ENCODE measurements at regions not wholly inside any gene's neighbourhood (a gene's known extent, or its start where the extent isn't known, plus 50 kb on each side); places are given as distances from the start of the nearest gene placed in this dataset.

- Mint-ChIP-seq H3K4me3 (peak overlapping the region in 1 of 3 experiments; percentile 17), H3K36me3 (ENCODE audit: low read depth) (no peaks in the 10 kb centered on the region)
- TF ChIP-seq, protein P1, sequence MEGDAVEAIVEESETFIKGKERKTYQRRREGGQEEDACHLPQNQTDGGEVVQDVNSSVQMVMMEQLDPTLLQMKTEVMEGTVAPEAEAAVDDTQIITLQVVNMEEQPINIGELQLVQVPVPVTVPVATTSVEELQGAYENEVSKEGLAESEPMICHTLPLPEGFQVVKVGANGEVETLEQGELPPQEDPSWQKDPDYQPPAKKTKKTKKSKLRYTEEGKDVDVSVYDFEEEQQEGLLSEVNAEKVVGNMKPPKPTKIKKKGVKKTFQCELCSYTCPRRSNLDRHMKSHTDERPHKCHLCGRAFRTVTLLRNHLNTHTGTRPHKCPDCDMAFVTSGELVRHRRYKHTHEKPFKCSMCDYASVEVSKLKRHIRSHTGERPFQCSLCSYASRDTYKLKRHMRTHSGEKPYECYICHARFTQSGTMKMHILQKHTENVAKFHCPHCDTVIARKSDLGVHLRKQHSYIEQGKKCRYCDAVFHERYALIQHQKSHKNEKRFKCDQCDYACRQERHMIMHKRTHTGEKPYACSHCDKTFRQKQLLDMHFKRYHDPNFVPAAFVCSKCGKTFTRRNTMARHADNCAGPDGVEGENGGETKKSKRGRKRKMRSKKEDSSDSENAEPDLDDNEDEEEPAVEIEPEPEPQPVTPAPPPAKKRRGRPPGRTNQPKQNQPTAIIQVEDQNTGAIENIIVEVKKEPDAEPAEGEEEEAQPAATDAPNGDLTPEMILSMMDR (IDR thresholded peaks at IDR 0.05; ENCODE audit: unreplicated experiment in 3 of 3) = no peak
These were observed 638.0 kb upstream of the ZEB2 start for GRCh38 chr2:145157741-145158591.

GRCh38 chr2:145157036-145157675 is 637.2 kb upstream of the ZEB2 start:
- TF ChIP-seq, protein P1 (IDR thresholded peaks at IDR 0.05; ENCODE audit: unreplicated experiment in 3 of 3) = no peak
- Mint-ChIP-seq H3K4me3 (no peak overlapping the region), H3K9me3 (peaks cover 7% of the 10 kb centered on the region)

More at GRCh38 chr2:145157741-145158591, 638.0 kb upstream of the ZEB2 start:
- H3K9me3 Mint-ChIP-seq = peaks cover 5% of the 10 kb centered on the region
- H3K27me3 Mint-ChIP-seq (ENCODE audit: low read depth) = no peaks in the 10 kb centered on the region
- peak overlapping the region; percentile 92 to 96 (median 94) for H3K27ac Mint-ChIP-seq
- peaks cover 29% of the 10 kb centered on the region for H3K4me1 Mint-ChIP-seq

DNA sequence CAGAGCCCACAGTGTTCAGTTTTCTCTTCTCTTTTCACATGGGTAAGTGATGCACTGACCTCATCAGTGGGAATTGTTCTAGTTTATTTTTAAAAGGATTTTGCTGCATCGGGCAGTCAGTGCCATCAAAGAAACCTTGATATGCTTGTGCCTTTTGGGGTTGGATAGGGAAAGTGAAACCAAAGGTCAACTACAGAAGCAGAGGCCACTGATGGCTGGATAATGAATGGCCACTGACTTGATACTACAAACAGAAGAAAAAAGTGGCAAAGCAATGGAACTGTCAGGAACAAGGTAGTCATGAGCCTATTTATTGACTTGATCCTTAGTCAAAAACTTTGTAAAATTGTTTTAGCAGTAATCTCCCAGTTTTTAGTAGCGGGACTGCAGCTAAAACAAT is 636.3 kb upstream of the ZEB2 start:
- Mint-ChIP-seq H3K36me3 (ENCODE audit: low read depth) (no peaks in the 10 kb centered on the region), H3K27ac (no peak overlapping the region), H3K27me3 (ENCODE audit: low read depth) (no peaks in the 10 kb centered on the region)

More at GRCh38 chr2:145157036-145157675, 637.2 kb upstream of the ZEB2 start:
- Mint-ChIP-seq H3K27ac (peak overlapping the region; percentile 92 to 96 (median 94)), H3K27me3 (ENCODE audit: low read depth) (no peaks in the 10 kb centered on the region), H3K4me1 (peaks cover 29% of the 10 kb centered on the region), H3K36me3 (ENCODE audit: low read depth) (no peaks in the 10 kb centered on the region)

GRCh38 chr2:145155196-145155595 is 635.3 kb upstream of the ZEB2 start:
- no peak overlapping the region for H3K4me3 Mint-ChIP-seq
- no peaks in the 10 kb centered on the region for H3K36me3 Mint-ChIP-seq (ENCODE audit: low read depth)
- no peaks in the 10 kb centered on the region for H3K27me3 Mint-ChIP-seq (ENCODE audit: low read depth)
- TF ChIP-seq, protein P1 (IDR thresholded peaks at IDR 0.05; ENCODE audit: unreplicated experiment in 3 of 3) = no peak
- peaks cover 29% of the 10 kb centered on the region for H3K4me1 Mint-ChIP-seq
- peaks cover 11% of the 10 kb centered on the region for H3K9me3 Mint-ChIP-seq
- no peak overlapping the region for H3K27ac Mint-ChIP-seq

More for the DNA sequence above, 636.3 kb upstream of the ZEB2 start:
- H3K9me3 Mint-ChIP-seq = peaks cover 10% of the 10 kb centered on the region
- no peak overlapping the region for H3K4me3 Mint-ChIP-seq
- TF ChIP-seq, protein P1 (IDR thresholded peaks at IDR 0.05; ENCODE audit: unreplicated experiment in 3 of 3) = no peak
- peaks cover 29% of the 10 kb centered on the region for H3K4me1 Mint-ChIP-seq

DNA sequence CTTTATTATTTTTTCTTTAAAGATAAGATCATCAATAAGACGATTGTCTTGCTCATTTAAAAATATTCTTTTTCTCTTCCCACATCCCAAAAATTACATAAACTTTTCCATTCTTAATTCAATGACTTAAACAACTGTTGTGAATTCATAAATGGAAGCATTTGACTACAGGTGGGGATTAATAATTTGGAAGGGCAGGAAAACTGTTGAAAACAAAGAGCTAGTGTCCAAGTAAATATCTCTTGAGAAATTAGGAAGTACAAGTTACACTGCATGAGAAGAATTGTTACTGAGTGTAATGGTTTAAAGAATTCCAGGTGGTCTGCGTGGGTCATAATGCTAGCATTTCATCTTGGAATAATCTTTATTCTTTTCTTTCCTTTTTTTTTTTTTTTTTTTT is 634.8 kb upstream of the ZEB2 start:
- Mint-ChIP-seq H3K4me1 (peaks cover 26% of the 10 kb centered on the region), H3K9me3 (peaks cover 11% of the 10 kb centered on the region), H3K36me3 (ENCODE audit: low read depth) (no peaks in the 10 kb centered on the region), H3K27me3 (ENCODE audit: low read depth) (no peaks in the 10 kb centered on the region), H3K27ac (no peak overlapping the region), H3K4me3 (no peak overlapping the region)
- TF ChIP-seq, protein P1 (IDR thresholded peaks at IDR 0.05; ENCODE audit: unreplicated experiment in 3 of 3) = no peak
